ENCODE measurements at regions not wholly inside any gene's neighbourhood (a gene's known extent, or its start where the extent isn't known, plus 50 kb on each side); places are given as distances from the start of the nearest gene placed in this dataset.

- TF ChIP-seq CTCF (IDR thresholded peaks at IDR 0.05) (no peak), POLR2AphosphoS5 (IDR thresholded peaks at IDR 0.05) (no peak), POLR2A (IDR thresholded peaks at IDR 0.05) (no peak)
Observed at GRCh38 chr5:84961903-84962302, 577.2 kb upstream of the EDIL3 start.
